CD4-positive, CD25-positive, alpha-beta regulatory T cell (primary cell): ENCODE measurements at regions not wholly inside any gene's neighbourhood (a gene's known extent, or its start where the extent isn't known, plus 50 kb on each side); places are given as distances from the start of the nearest gene placed in this dataset.

Experiments
- ATAC-seq, 2 donors: fragments of 150-1000 bp; cut with Tn5 transposase; one replicate each; pipeline ENCODE4 v1.10.0; 2021; ENCODE audit warnings: low read depth in 2 of 2, moderate number of reproducible peaks in 2 of 2, moderate library complexity in 1 of 2
- DNase-seq, 3 donors: peaks; one replicate each; pipeline versions ENCODE4 v3.0.0 to v3.0.0-alpha.2; 2012 to 2022; ENCODE audit warnings: mixed read lengths in 1 of 3
- H3K27ac ChIP-seq: one replicate; pipeline ENCODE4 v1.7.0; 2013; ENCODE audit warnings: mild to moderate bottlenecking, low read length; ENCODE audit not compliant: insufficient read depth, poor library complexity, severe bottlenecking
- H3K27me3 ChIP-seq: one replicate; pipeline ENCODE4 v1.7.0; 2013; ENCODE audit warnings: low read length; ENCODE audit not compliant: control insufficient read depth, insufficient read depth
- H3K36me3 ChIP-seq: one replicate; pipeline ENCODE4 v1.7.0; 2013; ENCODE audit warnings: mild to moderate bottlenecking, low read length, moderate library complexity; ENCODE audit not compliant: control insufficient read depth, insufficient read depth
- H3K4me1 ChIP-seq: 2 replicates; pipeline ENCODE4 v1.7.0; 2013; ENCODE audit warnings: mild to moderate bottlenecking, low read length; ENCODE audit not compliant: insufficient read depth, control insufficient read depth, poor library complexity, severe bottlenecking
- H3K4me3 ChIP-seq: one replicate; pipeline ENCODE4 v1.7.0; 2013; ENCODE audit warnings: low read depth, mild to moderate bottlenecking, low read length, moderate library complexity
- H3K9me3 ChIP-seq, 2 experiments: 1 replicate in 1 of 2; 2 replicates in 1 of 2; pipeline ENCODE4 v1.7.0; 2013; ENCODE audit warnings: low read length in 2 of 2, mild to moderate bottlenecking in 1 of 2, moderate library complexity in 1 of 2; ENCODE audit not compliant: control insufficient read depth in 2 of 2
- H3K27ac Mint-ChIP-seq, 3 donors: one replicate each; pipeline ENCODE4 v1.8.0; 2020 to 2022; ENCODE audit warnings: mild to moderate bottlenecking in 3 of 3, mixed read lengths in 3 of 3, moderate library complexity in 2 of 3
- H3K27me3 Mint-ChIP-seq: one replicate; pipeline ENCODE4 v1.8.0; 2022; ENCODE audit warnings: mild to moderate bottlenecking, mixed read lengths
- H3K36me3 Mint-ChIP-seq: one replicate; pipeline ENCODE4 v1.8.0; 2020; ENCODE audit warnings: mixed read lengths
- H3K4me1 Mint-ChIP-seq, 4 donors: one replicate each; pipeline ENCODE4 v1.8.0; 2020 to 2022; ENCODE audit warnings: mixed read lengths in 4 of 4, mild to moderate bottlenecking in 1 of 4
- H3K4me3 Mint-ChIP-seq, 4 donors: one replicate each; pipeline ENCODE4 v1.8.0; 2020 to 2022; ENCODE audit warnings: mild to moderate bottlenecking in 4 of 4, mixed read lengths in 4 of 4, moderate library complexity in 3 of 4
- H3K9me3 Mint-ChIP-seq, 7 donors: one replicate each; pipeline ENCODE4 v1.8.0; 2020 to 2022; ENCODE audit warnings: mixed read lengths in 7 of 7, mild to moderate bottlenecking in 3 of 7, moderate library complexity in 2 of 7

DNA sequence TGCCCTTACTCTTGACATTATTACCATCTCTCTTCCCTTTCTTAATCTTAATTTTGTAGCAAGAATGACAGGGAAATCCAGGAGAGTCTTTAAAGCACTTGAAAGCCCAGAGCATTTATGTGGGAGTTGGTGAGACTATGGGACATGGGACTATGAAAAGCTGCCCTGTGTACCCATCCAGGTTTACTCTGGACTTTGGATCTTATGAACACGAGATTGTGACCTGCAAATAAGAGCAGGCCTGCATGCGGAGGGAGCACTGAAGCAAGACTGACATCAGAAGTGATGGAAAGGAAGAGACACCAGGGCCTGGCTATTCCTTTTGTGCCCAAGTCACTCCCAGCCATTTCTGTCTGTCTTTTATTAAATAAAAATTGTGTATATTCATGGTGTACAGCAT lies 209.6 kb downstream of the NUF2 start:
- Mint-ChIP-seq H3K27me3 (no peaks in the 10 kb centered on the region), H3K27ac (no peak overlapping the region)

DNA sequence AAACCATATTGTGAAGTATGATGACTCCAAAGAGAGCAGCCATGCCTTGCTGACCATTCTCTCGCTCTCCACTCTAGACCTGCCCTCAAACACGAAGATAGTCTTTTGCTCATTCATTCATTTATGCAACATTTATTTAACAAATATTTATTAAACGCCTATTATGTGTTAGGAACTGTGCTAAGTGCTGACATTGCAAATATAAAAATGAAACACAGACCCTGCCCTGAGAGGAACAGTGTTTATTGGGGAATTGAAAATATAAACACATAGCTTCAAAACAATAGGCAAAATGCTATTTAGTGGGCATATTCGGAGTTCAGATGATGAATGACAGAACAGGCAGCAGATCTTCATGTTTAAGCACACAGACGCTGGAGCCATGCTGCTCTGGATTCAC lies 213.6 kb downstream of the NUF2 start:
- H3K9me3 Mint-ChIP-seq: peaks cover 0 to 2% (median 0%) of the 10 kb centered on the region in 7 donors
- no peak for ATAC-seq
- no peaks in the 10 kb centered on the region for H3K36me3 Mint-ChIP-seq

More for the DNA sequence above, 209.6 kb downstream of the NUF2 start:
- no peak overlapping the region for H3K4me3 Mint-ChIP-seq
- Histone ChIP-seq H3K4me3 (no peak overlapping the region), H3K4me1 (no peaks in the 10 kb centered on the region), H3K27me3 (no peaks in the 10 kb centered on the region), H3K27ac (no peak overlapping the region), H3K36me3 (no peaks in the 10 kb centered on the region), H3K9me3 (no peaks in the 10 kb centered on the region)
- no peaks in the 10 kb centered on the region for H3K36me3 Mint-ChIP-seq
- ATAC-seq (no peak), DNase-seq (no peak)
- H3K9me3 Mint-ChIP-seq: peaks cover 0 to 2% (median 0%) of the 10 kb centered on the region in 7 donors
- no peaks in the 10 kb centered on the region for H3K4me1 Mint-ChIP-seq

DNA sequence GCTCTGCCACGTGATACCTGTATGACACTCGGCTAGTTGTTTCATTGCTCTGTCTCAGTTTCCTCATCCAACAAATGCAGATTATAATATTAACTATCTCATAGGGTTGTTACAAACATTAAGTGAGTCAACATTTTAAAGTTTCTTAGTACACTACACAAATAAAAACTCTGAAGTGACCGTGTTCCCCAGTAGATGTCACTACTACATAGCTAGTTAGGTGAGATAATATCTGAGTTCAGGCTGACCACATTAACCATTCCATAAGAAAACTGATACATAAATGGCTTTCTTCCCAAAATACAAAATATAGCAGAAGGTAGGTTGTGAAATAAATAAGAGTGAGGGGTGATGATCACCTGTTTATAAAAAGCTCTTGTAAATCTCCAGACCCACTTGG lies 214.1 kb downstream of the NUF2 start:
- no peaks in the 10 kb centered on the region for H3K9me3 ChIP-seq
- no peak overlapping the region for H3K27ac ChIP-seq
- H3K27me3 Mint-ChIP-seq: no peaks in the 10 kb centered on the region
- ATAC-seq (no peak), DNase-seq (no peak)
- H3K27ac Mint-ChIP-seq: no peak overlapping the region
- H3K9me3 Mint-ChIP-seq: peaks cover 0 to 2% (median 0%) of the 10 kb centered on the region in 7 donors
- H3K4me3 Mint-ChIP-seq: no peak overlapping the region
- no peaks in the 10 kb centered on the region for H3K36me3 Mint-ChIP-seq
- H3K4me1 ChIP-seq: no peaks in the 10 kb centered on the region
- H3K4me1 Mint-ChIP-seq: no peaks in the 10 kb centered on the region
- no peaks in the 10 kb centered on the region for H3K27me3 ChIP-seq
- H3K36me3 ChIP-seq: no peaks in the 10 kb centered on the region
- H3K4me3 ChIP-seq: no peak overlapping the region

More for the DNA sequence above, 213.6 kb downstream of the NUF2 start:
- Mint-ChIP-seq H3K27ac (no peak overlapping the region), H3K4me3 (no peak overlapping the region), H3K27me3 (no peaks in the 10 kb centered on the region), H3K4me1 (no peaks in the 10 kb centered on the region)
- H3K36me3 ChIP-seq: no peaks in the 10 kb centered on the region
- no peaks in the 10 kb centered on the region for H3K4me1 ChIP-seq
- no peaks in the 10 kb centered on the region for H3K27me3 ChIP-seq
- H3K4me3 ChIP-seq: no peak overlapping the region
- no peaks in the 10 kb centered on the region for H3K9me3 ChIP-seq
- no peak for DNase-seq
- no peak overlapping the region for H3K27ac ChIP-seq

- Histone ChIP-seq H3K4me3 (no peak overlapping the region), H3K27ac (no peak overlapping the region), H3K9me3 (no peaks in the 10 kb centered on the region), H3K27me3 (no peaks in the 10 kb centered on the region), H3K4me1 (no peaks in the 10 kb centered on the region), H3K36me3 (no peaks in the 10 kb centered on the region)
- no peak overlapping the region for H3K4me3 Mint-ChIP-seq
- H3K27me3 Mint-ChIP-seq: no peaks in the 10 kb centered on the region
- no peak overlapping the region for H3K27ac Mint-ChIP-seq
- H3K4me1 Mint-ChIP-seq: no peaks in the 10 kb centered on the region
- H3K9me3 Mint-ChIP-seq: peaks cover 0 to 2% (median 0%) of the 10 kb centered on the region in 7 donors
- DNase-seq (no peak), ATAC-seq (no peak)
- H3K36me3 Mint-ChIP-seq: no peaks in the 10 kb centered on the region
Observed at GRCh38 chr1:163537809-163538208, 216.1 kb downstream of the NUF2 start.

- no peak overlapping the region for H3K27ac ChIP-seq
- Mint-ChIP-seq H3K4me3 (no peak overlapping the region), H3K27me3 (no peaks in the 10 kb centered on the region), H3K36me3 (no peaks in the 10 kb centered on the region), H3K27ac (no peak overlapping the region), H3K4me1 (no peaks in the 10 kb centered on the region), H3K9me3 (peaks cover 0 to 2% (median 0%) of the 10 kb centered on the region in 7 donors)
- no peaks in the 10 kb centered on the region for H3K36me3 ChIP-seq
- ATAC-seq: no peak
- no peak for DNase-seq
- H3K4me3 ChIP-seq: no peak overlapping the region
- H3K4me1 ChIP-seq: no peaks in the 10 kb centered on the region
- H3K27me3 ChIP-seq: no peaks in the 10 kb centered on the region
- H3K9me3 ChIP-seq: no peaks in the 10 kb centered on the region
Observed at GRCh38 chr1:163538667-163539066, 216.9 kb downstream of the NUF2 start.

GRCh38 chr1:163540727-163541126 lies 219.0 kb downstream of the NUF2 start:
- H3K4me1 Mint-ChIP-seq: no peaks in the 10 kb centered on the region
- H3K27ac Mint-ChIP-seq: no peak overlapping the region
- H3K27me3 Mint-ChIP-seq: no peaks in the 10 kb centered on the region
- ATAC-seq (no peak), DNase-seq (no peak)
- H3K27ac ChIP-seq: no peak overlapping the region
- no peak overlapping the region for H3K4me3 Mint-ChIP-seq
- no peaks in the 10 kb centered on the region for H3K9me3 ChIP-seq
- no peak overlapping the region for H3K4me3 ChIP-seq
- H3K27me3 ChIP-seq: no peaks in the 10 kb centered on the region
- H3K36me3 Mint-ChIP-seq: no peaks in the 10 kb centered on the region
- H3K9me3 Mint-ChIP-seq: peaks cover 0 to 5% (median 0%) of the 10 kb centered on the region in 7 donors
- no peaks in the 10 kb centered on the region for H3K36me3 ChIP-seq
- H3K4me1 ChIP-seq: no peaks in the 10 kb centered on the region

- no peaks in the 10 kb centered on the region for H3K9me3 ChIP-seq
- H3K4me3 ChIP-seq: no peak overlapping the region
- H3K27ac Mint-ChIP-seq: no peak overlapping the region
- H3K36me3 ChIP-seq: no peaks in the 10 kb centered on the region
- no peaks in the 10 kb centered on the region for H3K36me3 Mint-ChIP-seq
- ATAC-seq (no peak), DNase-seq (no peak)
- no peak overlapping the region for H3K4me3 Mint-ChIP-seq
- no peaks in the 10 kb centered on the region for H3K27me3 Mint-ChIP-seq
- H3K9me3 Mint-ChIP-seq: peaks cover 0 to 6% (median 4%) of the 10 kb centered on the region in 7 donors
- no peaks in the 10 kb centered on the region for H3K27me3 ChIP-seq
- no peak overlapping the region for H3K27ac ChIP-seq
- H3K4me1 Mint-ChIP-seq: no peaks in the 10 kb centered on the region
- H3K4me1 ChIP-seq: no peaks in the 10 kb centered on the region
Observed at GRCh38 chr1:163544441-163544840, 222.7 kb downstream of the NUF2 start.

GRCh38 chr1:163558162-163558561 lies 236.4 kb downstream of the NUF2 start:
- Mint-ChIP-seq H3K36me3 (no peaks in the 10 kb centered on the region), H3K27me3 (no peaks in the 10 kb centered on the region), H3K9me3 (peaks cover 0 to 9% (median 1%) of the 10 kb centered on the region in 7 donors), H3K27ac (no peak overlapping the region), H3K4me3 (no peak overlapping the region), H3K4me1 (no peaks in the 10 kb centered on the region)
- Histone ChIP-seq H3K4me3 (no peak overlapping the region), H3K27ac (no peak overlapping the region), H3K27me3 (no peaks in the 10 kb centered on the region), H3K4me1 (no peaks in the 10 kb centered on the region), H3K9me3 (no peaks in the 10 kb centered on the region), H3K36me3 (no peaks in the 10 kb centered on the region)
- ATAC-seq: no peak
- DNase-seq: no peak
